Pons (tissue), 1 donor: ENCODE measurements at regions not wholly inside any gene's neighbourhood (a gene's known extent, or its start where the extent isn't known, plus 50 kb on each side); places are given as distances from the start of the nearest gene placed in this dataset.

Experiments used
- DNase-seq: peaks from one replicate; pipeline ENCODE4 v3.0.0-alpha.2; 2016; ENCODE audit warnings: low spot score

DNA sequence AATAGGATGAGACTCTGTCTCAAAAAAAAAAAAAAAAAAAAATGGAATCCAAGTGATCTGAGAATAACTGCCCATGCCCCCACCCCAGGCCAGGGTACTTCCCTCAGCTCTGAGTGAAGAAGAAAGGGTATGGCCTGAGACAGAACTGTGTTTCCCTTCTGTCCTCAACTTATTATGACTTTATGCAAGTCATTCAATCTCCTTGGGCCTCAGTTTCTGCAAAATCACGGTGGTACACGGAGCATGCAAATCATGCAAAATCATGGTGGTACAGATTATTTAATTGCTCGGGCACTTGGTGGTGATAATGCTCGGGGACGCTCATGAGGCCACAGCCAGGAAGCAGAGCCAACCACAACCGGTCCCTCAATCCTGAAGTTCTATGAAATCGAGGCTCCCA is 56.5 kb upstream of the TBX3 start:
- no peak for DNase-seq

DNA sequence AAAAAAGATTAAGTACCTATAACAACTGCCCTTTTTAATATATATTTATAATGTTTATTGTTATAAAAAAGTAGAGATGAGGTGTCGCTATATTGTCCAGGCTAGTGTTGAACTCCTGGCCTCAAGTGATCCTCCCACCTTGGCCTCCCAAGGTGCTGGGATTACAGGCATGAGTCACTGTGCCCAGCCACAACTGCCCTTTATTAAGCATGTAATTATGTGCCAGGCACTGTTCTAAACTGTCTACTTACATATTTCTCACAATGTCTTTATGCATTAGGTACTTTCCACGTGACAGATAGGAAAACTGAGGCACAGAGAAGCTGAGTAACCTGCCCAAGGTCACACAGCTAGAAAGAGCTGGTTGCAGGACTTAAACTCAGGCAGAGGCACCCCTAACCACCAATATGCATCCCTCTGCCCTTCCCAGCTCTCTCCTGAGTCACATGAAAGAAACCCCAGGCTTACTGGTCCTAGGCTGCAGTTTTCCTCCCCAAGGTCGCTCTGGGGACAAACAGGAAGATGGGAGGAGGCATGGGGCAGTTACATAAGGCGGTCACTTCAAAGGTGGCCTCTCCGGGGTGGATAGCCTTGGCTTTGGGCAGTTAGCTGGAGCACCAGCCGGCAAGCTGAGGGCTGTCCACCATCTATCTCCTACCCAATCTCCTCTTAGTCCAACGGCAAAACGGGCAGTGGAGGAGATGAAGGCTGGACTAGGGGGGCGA is 54.6 kb upstream of the TBX3 start:
- no peak for DNase-seq

DNA sequence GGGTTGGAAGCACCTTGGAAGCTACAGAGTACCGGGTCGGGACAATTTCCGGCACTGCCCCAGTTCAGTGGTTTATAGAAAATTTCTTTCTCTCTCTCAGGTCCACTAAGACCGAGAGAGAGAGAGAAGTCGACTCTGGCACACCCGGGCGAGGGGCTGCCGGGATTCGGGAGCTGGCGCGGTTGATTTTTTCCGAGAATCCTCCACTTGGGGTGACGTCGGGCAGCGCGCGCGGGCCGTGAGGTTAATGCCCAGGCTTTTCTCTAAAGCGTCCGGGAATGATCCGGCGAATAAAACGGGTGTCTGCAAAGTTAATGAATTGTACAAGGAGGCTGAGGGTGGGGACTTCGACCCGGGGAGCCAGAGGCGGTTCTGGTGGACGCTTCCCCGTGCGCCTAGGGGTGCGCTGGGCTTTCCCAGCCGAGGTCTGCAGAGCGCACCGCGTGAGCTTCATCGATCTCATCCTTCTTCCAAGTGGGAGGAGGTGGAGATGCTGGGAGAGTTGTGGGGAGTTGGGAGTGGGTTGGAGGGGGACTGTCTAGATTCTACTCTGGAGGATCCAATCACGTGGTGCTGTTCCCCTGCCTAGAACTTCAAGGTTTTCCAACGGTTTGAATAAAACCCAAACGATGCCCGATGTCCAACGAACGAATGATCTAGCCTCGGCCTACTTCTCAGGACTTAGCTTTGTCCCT is 51.9 kb upstream of the TBX3 start:
- no peak for DNase-seq

DNA sequence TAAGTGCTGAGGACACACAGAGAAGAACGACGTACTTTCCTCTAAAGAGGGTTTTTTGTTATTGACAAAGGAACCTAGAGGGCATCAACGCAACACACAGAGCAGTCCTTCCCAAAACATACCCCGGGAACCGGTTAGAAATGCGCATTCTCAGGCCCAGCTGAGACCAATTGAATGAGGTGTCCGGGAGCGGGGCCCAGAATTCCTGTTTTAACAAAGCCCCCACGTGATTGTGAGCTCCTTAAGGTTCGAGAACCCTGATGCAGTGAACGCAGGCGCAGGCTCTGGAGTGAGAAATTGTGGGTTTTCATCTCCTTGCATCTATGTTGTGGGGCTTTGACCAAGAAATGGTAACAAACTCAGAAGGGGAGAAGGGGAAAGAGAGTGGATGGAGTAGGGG is 51.0 kb upstream of the TBX3 start:
- DNase-seq, result no peak

DNA sequence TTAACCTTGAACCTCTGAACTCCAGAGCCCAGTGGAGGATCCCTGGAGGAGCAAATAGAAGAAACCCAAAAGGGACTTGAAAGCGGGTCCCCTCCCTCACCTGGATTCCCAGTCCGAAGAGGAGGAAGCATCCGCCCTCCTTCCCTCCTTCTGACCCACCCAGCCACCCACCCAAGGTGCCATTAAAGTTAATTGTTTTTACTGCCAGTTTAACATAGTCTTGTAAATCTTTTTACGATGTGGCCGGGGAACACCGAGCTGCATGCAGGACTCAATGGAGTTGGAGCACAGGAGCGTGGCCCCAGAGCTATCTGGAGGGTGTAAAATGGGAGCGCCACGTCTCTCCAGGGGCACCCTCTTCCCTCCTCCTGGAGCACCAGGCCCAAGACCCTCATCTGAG is 49.9 kb upstream of the TBX3 start:
- no peak for DNase-seq
